ENCODE measurements at regions not wholly inside any gene's neighbourhood (a gene's known extent, or its start where the extent isn't known, plus 50 kb on each side); places are given as distances from the start of the nearest gene placed in this dataset.

GRCh38 chr21:19510653-19511052 lies 1107.1 kb upstream of the TMPRSS15 start:
- Histone ChIP-seq H3K36me3 (no peaks in the 10 kb centered on the region), H3K27ac (no peak overlapping the region), H3K4me3 (no peak overlapping the region), H3K4me1 (ENCODE audit: control insufficient read depth in 1 of 2, low read depth in 2 of 2) (no peaks in the 10 kb centered on the region), H3K27me3 (replicated peaks; ENCODE audit: insufficient read depth) (no peaks in the 10 kb centered on the region), H3K9me3 (no peaks in the 10 kb centered on the region)
- DNase-seq (ENCODE audit: low spot score), result no peak
- ATAC-seq (ENCODE audit: insufficient number of reproducible peaks, low FRiP score, low read depth), result no peak
- TF ChIP-seq, protein P1, sequence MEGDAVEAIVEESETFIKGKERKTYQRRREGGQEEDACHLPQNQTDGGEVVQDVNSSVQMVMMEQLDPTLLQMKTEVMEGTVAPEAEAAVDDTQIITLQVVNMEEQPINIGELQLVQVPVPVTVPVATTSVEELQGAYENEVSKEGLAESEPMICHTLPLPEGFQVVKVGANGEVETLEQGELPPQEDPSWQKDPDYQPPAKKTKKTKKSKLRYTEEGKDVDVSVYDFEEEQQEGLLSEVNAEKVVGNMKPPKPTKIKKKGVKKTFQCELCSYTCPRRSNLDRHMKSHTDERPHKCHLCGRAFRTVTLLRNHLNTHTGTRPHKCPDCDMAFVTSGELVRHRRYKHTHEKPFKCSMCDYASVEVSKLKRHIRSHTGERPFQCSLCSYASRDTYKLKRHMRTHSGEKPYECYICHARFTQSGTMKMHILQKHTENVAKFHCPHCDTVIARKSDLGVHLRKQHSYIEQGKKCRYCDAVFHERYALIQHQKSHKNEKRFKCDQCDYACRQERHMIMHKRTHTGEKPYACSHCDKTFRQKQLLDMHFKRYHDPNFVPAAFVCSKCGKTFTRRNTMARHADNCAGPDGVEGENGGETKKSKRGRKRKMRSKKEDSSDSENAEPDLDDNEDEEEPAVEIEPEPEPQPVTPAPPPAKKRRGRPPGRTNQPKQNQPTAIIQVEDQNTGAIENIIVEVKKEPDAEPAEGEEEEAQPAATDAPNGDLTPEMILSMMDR (IDR thresholded peaks at IDR 0.05), result no peak

GRCh38 chr21:19522381-19522780 lies 1118.8 kb upstream of the TMPRSS15 start:
- H3K27me3 ChIP-seq (replicated peaks; ENCODE audit: insufficient read depth), result no peaks in the 10 kb centered on the region
- TF ChIP-seq, protein P1 (IDR thresholded peaks at IDR 0.05), result no peak
- H3K27ac ChIP-seq, result no peak overlapping the region
- no peaks in the 10 kb centered on the region for H3K36me3 ChIP-seq
- H3K9me3 ChIP-seq, result no peaks in the 10 kb centered on the region
- DNase-seq (ENCODE audit: low spot score) (no peak), ATAC-seq (ENCODE audit: insufficient number of reproducible peaks, low FRiP score, low read depth) (no peak)
- no peak overlapping the region for H3K4me3 ChIP-seq
- H3K4me1 ChIP-seq (ENCODE audit: control insufficient read depth in 1 of 2, low read depth in 2 of 2), result no peaks in the 10 kb centered on the region

- no peak for DNase-seq (ENCODE audit: low spot score)
- H3K4me3 ChIP-seq, result no peak overlapping the region
- TF ChIP-seq, protein P1 (IDR thresholded peaks at IDR 0.05), result no peak
- H3K36me3 ChIP-seq, result no peaks in the 10 kb centered on the region
- no peak for ATAC-seq (ENCODE audit: insufficient number of reproducible peaks, low FRiP score, low read depth)
- no peak overlapping the region for H3K27ac ChIP-seq
- H3K27me3 ChIP-seq (replicated peaks; ENCODE audit: insufficient read depth), result no peaks in the 10 kb centered on the region
- no peaks in the 10 kb centered on the region for H3K9me3 ChIP-seq
- no peaks in the 10 kb centered on the region for H3K4me1 ChIP-seq (ENCODE audit: control insufficient read depth in 1 of 2, low read depth in 2 of 2)
Measured at GRCh38 chr21:19523061-19523460, 1119.5 kb upstream of the TMPRSS15 start.

DNA sequence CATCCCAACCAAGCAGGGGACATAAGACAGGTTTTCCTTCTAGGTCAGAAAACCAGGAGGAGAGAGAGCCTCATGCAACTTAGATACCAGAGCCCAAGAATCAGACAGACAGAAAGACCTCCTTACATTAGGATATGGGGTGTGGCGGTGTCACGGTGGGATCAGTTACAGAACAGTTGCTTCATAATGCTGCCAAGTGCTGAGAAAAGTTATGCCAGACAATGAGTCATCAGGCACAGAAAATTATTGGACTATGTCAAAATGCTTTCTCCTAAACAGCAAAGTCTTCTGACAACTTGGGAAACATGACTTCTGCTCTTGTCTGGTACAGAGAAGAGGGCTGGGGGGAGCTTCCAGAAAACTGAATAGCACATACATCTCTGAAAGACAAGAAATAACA lies 1120.2 kb upstream of the TMPRSS15 start:
- no peak overlapping the region for H3K27ac ChIP-seq
- no peak for DNase-seq (ENCODE audit: low spot score)
- no peaks in the 10 kb centered on the region for H3K27me3 ChIP-seq (replicated peaks; ENCODE audit: insufficient read depth)
- no peaks in the 10 kb centered on the region for H3K36me3 ChIP-seq
- ATAC-seq (ENCODE audit: insufficient number of reproducible peaks, low FRiP score, low read depth), result no peak
- H3K4me3 ChIP-seq, result no peak overlapping the region
- H3K4me1 ChIP-seq (ENCODE audit: control insufficient read depth in 1 of 2, low read depth in 2 of 2), result no peaks in the 10 kb centered on the region
- no peaks in the 10 kb centered on the region for H3K9me3 ChIP-seq
- TF ChIP-seq, protein P1 (IDR thresholded peaks at IDR 0.05), result no peak

- Histone ChIP-seq H3K27ac (no peak overlapping the region), H3K4me1 (ENCODE audit: control insufficient read depth in 1 of 2, low read depth in 2 of 2) (no peaks in the 10 kb centered on the region), H3K36me3 (no peaks in the 10 kb centered on the region), H3K27me3 (replicated peaks; ENCODE audit: insufficient read depth) (no peaks in the 10 kb centered on the region), H3K4me3 (no peak overlapping the region), H3K9me3 (no peaks in the 10 kb centered on the region)
- TF ChIP-seq, protein P1 (IDR thresholded peaks at IDR 0.05), result no peak
- ATAC-seq (ENCODE audit: insufficient number of reproducible peaks, low FRiP score, low read depth) (no peak), DNase-seq (ENCODE audit: low spot score) (no peak)
Measured at GRCh38 chr21:19529031-19529430, 1125.4 kb upstream of the TMPRSS15 start.
